NCI-H1694 treated with DMSO at 0.1 percent for 48 hours (cell line): ENCODE measurements at regions not wholly inside any gene's neighbourhood (a gene's known extent, or its start where the extent isn't known, plus 50 kb on each side); places are given as distances from the start of the nearest gene placed in this dataset.
"Not testable (repeated sequence)": the region's sequence is repeated elsewhere in the genome, so short reads cannot be mapped to it uniquely, and the experiment has no call there.

Experiments
- DNase-seq: peaks from one replicate; lab custom pipeline; 2025; lab: John Stamatoyannopoulos, UW

DNA sequence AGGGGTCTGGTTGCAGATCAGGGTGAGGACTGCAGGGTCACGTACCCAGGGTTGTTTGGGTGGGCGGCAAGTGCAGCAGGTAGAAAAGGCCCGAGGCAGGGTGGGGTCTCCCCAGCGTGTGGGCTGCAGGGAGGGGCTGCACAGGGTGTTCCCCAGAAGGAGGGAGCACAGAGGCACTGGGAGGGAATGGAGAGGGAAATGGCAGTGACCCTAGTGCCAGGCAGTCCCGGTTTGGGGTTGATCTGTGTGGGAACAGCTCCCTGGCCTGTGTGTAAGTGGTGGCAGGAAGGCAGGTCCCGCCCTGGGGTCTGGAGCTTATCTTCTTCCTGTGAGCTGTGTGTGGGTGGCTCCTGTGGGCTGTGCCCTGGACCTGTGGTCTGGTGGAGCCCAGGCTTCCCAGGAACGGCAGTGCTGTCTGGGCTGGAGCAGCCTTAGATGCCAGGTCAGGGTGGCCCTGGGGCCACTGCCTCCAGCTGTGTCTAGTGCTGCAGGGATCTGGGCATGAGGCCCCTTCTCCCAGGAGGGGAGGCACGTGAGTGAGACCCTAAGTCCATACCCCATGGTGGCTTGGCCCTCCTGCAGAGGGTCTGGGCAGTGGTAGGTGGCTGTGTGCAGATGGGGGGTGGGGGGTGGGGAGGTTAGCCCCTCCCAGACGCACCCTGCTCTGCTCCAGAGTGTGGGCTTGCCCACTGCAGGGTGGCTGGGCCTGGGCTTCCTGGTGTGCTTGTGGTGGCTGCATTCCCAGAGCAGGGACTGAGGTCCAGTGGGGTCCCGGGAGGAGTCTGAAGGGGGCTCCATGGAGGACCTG lies 363.5 kb downstream of the TMEM121 start:
- no peak for DNase-seq

DNA sequence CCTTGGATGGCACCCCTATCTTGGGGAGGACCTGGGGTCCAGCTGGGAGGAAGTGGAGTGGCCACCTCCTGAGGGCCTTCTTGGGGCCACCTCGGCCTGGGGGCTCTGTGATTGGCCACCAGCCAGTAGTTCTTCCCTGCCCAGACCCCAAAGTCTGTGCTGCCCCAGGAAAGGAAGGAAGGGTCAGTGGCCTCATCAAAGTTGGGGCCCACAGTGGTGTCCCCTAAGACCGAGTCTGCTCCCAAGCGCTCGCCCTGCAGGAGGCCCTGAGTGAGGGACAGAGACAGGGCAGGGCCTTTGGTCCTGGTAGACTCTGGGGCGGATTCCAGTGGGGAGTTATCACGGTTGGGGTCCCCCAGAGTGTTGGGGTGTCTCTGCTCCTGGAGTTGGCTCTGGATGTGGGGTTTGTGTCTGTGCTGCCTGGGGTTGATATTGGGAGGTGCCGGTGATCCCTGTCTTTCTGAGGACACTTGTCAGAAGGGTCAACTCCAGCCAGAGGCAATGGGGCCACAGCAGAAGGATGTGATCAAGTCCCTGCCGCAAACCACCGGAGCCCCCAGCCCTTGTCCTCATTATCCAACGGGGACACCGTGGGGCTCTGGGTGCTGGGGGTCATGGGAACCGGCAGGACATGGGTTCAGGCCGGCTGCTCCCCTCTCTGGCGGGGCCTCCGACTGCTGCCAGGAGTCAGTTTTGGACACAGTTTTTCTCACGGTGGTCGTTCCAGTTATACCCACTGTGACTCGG lies 364.3 kb downstream of the TMEM121 start:
- DNase-seq = no peak

DNA sequence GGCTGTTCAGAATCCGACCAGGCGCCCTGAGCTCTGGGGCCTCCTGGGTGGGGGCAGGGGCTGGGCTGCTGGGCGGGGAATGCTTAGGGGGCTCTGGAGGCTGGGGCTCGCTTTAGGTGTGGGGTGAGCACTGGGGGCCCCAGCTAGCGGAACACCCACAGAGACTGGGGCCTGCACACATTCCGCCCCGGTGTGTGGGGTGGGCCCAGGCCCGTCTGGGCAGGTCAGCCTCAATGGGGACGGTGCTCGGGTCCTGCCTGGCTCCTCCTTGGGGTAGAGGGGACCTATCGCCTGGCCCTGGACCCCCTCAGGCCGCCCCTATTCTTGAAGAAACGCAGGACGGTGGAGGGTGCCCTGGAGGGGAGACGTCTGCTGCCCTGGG lies 364.8 kb downstream of the TMEM121 start:
- no peak for DNase-seq

DNA sequence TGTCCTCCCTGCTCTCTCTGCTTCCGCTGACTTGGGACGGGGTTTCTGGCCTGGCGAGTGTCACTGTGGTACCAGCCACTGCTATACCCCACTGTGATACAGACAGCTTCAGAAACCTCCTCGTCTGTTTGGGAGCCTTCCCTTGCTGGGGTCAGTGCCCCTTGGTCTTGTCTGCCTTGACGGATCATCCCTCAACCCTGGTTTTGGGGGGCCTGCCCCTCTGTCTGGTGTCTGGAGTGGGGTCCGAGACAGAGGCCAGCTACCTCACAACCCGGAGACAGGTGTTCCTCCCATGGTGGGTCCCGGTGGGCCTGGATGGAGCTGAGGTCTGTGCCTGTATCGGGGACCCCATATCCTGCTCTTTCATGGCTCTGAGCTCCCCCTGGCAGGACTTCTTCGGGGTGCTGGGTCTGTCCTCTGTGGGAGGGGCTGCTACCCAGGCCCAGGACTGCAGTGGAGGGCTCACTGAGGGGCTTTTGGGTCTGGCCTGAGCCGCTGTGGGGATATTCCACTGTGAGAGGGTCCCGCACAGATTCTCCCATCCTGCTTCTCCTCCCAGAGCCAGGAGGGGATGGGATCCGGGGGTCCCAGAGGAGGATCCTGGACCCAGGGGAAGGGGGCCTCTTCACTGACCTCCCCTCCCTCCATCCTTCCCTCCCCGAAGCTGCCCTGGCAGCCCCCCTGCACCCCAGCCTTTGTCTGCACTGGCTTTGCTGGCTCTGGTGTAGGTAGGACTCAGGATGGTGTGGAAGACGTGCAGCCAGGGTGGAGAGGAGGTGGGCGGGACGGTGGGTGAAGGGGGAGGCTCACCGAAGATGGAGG lies 365.5 kb downstream of the TMEM121 start:
- DNase-seq = no peak

DNA sequence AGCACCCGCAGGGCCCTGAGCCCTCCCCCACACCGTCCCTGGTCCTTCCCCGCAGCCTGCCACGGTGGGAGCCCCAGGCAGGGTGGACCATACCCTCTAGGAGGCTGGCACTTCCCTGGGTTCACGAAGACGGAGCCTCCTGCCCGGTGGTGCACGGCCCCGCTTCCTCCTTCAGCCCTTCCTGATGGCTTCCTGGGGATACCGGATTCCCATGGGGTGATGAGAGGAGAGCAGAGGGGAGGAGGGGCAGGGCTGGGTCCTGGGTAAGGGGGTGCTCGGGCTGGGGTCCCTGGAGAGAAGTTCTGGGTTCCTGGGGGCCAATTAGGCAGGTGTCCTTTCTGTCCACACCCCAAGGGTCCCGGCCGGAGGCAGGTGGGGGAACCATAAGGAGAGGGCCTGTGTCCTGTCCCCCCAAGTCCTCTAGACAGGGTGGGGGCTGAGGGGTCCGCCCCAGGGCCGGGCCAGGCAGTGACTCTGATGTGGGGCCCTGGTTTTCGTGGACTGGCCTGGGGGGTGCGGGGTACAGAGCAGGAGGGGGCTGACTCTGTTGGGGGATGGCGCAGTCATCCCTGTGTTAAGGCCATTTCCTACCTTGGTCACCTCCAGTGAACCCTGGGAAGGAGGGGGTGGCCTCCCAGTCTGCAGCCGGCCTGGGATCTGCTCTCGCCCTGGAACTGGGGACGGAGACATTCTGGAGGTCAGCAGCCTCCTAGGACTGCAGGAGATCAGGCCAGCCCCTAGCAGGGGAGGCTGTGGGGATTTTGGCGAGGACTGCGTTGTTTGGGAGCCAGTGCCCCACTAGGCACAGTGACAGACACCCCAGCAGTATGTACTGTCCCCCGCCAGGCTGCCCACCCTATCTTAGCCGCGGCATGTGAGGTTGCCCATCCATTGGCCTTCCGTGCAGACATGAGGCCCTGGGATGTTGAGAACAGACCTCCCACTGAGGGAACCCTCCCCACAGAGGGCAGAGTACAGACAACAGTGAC lies 366.4 kb downstream of the TMEM121 start:
- not testable (repeated sequence) for DNase-seq

DNA sequence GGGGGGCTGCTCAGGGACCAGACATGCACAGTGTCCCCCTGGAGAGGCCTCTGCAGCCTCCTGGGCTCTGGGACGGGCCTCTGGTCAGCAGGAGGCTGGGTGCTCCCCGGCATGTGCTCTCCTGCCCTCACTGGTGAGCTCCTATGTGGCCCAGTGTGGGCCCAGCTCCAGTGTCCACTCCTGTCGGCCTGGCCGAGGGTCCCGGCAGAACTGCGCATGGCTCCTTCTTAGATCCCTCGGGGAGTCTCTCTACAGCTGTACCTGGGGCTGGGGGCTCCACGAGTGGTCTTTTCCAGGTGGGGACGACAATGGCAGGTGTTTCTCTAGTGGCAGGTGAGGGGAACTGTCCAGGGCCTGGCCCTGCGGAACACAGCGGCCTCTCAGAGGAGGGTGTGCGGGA lies 367.3 kb downstream of the TMEM121 start:
- DNase-seq = not testable (repeated sequence)

DNA sequence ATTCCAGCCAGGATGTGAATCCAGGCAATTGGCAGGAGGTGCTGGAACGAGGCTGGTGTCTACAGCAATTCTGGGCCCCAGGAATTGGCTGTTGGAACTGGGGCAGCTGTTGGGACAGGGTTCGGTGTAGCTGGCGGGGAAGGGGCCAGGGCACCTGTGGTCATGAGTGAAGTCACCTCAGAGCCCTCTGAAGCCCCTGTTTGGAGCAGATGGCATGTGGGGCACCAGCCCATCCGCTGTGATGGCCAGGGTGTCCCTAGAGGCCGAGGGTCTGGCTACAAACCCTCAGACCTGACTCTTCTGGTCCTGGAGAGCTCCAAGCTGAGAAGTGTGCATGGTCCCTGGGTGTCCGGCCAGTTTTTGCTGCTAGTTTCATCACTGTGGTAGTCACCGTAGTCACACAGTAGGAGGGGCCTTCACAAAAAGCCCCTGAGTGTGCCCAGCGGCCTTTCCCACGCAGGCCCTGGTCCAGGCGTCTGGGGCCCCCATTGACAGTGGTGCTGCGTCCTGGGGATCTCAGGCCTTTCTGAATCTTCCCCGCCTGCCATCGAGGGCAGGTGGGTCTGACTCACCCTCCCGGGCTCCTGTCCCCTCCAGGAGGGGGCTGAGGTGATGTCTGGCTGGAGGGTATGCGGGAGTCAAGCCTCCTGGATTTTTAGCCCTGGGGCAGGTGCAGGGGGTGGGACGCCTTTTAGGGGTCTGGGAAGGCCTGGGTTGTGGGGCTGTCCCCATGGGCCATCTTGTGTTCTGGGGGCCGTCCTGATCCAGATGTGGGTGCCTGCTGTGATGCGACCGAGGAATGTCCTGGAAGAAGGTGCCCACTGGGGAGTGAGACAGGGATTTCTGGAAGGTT lies 368.0 kb downstream of the TMEM121 start:
- no peak for DNase-seq

DNA sequence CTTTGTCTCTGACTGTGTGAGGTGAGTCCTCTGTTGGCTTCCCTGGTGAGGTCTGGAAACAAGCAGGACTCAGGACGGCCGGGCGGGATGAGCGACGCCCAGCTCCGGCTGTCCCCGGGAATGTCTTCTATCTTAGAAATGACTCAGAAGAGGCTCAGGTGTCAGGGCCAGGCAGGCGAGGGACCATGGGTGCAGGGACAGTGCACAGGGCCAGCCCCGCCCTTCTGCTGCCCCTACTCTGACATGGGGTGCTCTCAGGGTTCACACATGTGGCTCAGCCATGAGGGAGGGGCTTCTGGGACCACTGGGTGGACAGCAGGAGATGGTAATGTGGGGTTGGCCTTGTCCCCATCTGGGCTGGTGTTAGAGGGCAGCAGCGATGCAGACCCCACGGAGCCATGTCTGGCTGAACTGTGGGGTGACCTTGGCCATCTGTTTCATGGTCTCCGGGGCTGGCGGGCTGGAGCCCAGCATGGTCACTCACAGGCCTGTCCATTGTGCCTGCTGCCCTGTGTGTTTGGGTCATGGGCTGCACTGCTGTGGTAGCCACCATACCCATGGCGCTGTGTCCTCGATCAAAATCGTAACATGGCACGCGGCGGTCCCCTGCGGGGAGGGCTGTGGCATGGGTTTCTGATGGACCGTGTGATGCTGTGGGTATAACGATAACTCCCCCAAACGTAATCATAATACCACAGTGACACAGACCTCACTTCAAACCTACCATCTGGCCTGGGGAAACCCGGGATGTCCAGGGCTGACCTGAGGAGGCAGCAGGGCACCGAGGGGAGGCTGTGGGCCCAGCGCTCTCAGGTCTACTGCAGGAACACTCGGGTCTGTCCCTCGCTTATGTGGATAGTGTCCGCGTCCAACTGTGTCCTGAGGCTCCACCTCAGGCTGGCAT lies 368.8 kb downstream of the TMEM121 start:
- DNase-seq = no peak

DNA sequence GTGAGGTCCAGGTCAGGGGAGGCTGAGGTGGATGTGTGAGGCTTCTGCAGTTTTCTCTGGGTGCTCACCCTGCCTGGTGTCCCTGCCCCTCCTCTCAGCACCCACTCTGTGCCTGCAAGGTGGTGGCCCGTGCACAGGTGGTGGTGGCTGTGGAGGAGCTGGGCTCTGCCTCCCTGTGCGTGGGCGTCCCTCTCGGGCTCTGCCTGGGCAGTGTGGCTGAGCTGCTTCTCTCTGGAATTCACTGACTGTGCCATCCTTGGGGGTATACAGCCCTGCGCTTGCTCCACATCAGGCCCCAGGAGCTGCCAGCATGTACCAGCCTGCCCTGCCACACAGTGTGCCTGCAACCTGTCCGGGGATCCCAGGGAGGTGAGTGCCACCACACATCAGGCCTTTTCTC lies 369.8 kb downstream of the TMEM121 start:
- not testable (repeated sequence) for DNase-seq

DNA sequence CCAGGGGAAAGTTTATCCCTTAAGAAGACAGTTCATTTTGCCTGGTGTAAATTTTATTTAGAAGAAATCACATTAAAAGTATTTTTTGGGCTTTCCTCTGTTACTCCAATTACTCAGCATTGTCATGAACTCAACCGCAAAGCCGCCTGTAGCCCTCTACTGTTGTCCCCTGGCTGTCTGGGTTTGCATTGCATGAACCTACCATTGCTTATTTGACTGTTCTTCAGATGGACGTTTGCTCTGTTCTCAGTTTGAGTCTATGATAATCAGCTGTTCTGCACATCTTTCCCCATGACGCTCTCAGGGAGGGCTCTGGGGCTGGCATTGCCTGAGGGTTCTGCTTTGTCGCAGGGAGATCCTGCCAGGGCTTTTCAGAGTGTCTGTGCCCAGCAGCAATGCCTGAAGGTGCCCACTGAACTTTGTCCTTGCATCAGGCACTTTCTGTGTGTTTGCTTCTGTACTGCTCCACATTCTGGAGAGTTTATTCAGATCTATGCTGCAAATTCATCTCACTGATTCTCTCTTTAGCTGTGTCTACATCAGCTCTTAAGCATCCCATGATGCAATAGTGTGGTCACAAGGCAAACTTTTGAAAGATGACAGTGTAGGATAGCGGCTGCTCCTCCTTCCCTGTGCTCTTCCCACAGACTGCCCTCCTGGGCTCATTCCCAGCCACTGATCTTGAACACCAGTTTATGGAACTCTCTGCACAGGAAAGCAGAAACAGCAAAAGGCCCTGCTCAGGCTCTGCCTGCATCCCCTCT lies 370.8 kb downstream of the TMEM121 start:
- DNase-seq = not testable (repeated sequence)

DNA sequence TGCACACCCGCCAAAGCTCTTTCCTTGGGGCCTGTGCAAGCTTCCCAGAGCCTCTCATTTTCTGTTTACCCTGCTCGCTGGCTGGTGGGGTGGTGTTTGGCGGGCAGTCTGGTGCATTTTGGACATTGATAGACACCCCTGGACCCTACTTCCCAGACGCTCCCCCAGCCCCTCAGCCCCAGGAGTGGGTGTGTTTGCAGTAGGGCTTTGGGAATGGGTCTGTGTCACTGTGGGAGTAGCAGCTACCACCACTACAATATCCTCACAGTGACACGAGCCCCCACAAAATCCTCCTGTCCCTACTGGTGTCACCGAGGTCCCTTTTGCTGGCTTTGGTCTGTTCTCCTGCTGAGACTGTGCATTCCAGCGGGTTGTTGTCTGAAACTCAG lies 371.3 kb downstream of the TMEM121 start:
- no peak for DNase-seq

DNA sequence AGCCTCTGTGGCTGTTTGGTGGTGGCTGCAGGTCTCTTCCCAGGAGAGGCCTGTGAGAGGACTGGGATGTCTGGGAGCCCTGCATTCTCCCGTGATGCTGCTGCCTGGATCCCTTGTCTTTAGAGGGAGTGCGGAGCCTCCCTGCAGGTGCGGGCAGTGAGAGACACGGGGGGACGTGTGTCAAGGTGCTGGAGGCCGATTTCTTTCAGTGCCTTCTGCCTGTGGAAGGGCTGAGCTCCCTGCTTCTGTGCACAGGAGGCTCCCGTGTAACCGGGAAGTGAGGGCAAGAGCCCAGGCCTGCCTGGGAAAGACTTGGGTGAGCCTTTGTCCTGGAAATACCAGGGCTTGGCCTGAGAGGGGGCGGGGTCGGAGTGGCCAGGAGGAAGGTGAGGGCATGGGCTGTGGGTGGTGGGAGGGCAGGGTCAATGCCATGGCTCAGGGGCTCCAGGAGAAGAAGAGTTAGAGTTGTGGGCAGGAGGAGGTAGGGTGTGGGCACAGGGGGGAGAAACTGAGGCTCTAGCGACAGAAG lies 372.2 kb downstream of the TMEM121 start:
- no peak for DNase-seq

DNA sequence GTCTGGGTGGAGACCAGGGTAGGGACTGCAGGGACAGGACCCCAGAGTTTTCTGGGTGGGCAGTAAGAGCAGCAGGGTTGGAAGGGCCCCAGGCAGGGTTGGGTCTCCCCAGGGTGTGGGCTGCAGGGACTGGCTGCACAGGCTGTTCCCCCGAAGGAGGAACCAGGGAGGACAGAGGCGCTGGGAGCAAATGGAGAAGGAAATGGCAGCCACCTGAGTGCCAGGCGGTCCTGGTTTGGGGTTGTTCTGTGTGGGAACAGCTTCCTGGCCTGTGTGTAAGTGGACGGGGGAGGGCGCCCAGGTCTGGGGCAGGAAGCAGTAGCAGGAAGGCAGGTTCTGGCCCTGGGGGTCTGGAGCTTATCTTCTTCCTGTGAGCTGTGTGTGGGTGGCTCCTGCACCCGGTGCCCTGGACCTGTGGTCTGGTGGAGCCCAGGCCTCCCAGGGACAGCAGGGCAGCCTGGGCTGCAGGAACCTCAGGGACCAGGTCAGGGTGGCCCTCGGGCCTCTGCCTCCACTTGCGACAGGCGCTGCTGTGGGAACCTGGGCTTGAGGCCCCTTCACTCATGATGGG lies 372.8 kb downstream of the TMEM121 start:
- no peak for DNase-seq

DNA sequence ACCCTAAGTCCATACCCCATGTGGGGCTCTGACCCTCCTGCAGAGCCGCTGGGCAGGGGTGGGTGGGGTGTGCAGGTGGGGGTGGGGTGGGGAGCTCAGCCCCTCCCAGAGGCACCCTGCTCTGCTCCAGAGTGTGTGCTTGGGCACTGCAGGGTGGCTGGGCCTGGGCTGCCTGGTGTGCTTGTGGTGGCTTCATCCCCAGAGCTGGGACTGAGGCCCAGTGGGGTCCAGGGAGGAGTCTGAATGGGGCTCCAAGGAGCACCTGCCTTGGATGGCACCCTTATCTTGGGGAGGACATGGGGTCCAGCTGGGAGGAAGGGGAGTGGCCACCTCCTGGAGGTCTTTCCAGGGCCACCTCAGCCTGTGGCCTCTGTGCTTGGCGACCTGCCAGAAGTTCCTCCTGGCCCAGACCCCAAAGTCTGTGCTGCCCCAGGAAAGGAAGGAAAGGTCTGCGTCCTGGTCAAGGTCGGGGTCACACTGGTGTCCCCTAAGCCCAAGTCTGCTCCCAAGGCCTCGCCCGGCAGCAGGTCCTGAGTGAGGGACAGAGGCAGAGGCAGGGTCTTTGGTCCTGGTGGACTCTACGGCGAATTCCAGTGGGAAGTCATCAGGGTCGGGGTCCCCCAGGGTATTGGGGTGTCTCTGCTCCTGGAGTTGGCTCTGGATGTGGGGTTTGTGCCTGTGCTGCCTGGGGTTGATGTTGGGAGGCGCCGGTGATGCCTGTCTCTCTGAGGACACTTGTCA lies 373.4 kb downstream of the TMEM121 start:
- no peak for DNase-seq

DNA sequence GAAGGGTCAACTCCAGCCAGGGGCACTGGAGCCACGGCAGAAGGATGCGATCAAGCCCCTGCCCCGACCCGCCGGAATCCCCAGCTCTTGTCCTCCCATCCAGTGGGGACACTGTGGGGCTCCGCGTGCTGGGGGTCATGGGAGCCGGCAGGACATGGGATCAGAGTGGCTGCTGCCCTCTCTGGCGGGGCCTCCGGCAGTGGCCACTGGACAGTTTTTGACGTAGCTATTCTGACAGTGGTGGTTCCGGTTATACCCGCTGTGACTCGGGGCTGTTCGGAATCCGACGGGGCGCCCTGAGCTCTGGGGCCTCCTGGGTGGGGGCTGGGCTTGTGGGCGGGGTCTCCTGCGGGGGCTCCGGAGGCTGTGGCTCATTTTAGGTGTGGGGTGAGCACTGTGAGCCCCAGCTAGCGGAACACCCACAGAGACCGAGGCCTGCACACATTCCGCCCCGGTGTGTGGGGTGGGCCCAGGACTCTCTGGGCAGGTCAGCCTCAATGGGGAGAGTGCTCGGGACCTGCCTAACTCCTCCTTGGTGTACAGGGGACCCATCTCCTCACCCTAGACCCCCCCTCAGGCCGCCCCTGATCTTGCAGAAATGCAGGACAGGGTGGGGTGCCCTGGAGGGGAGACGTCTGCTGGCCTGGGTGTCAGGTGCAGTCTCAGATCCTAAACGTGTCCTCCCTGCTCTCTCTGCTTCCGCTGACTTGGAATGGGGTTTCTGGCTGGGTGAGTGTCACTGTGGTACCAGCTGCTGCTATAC lies 374.2 kb downstream of the TMEM121 start:
- no peak for DNase-seq

DNA sequence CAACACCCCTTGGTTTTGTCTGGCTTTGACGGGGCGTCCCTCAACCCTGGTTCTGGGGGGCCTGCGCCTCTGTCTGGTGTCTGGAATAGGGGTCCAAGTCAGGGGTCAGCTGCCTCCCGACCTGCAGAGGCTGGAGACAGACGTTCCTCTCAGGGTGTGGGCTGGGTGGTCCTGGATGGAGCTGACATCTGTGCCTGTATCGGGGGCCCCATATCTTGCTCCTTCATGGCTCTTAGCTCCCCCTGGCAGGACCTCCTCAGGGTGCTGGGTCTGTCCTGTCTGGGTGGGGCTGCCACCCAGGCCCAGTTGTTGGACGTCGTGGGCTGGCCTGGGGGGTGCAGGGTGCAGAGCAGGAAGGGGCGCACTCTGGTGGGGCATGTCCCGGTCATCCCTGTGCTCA lies 374.8 kb downstream of the TMEM121 start:
- DNase-seq = no peak
